ENCODE measurements at regions not wholly inside any gene's neighbourhood (a gene's known extent, or its start where the extent isn't known, plus 50 kb on each side); places are given as distances from the start of the nearest gene placed in this dataset.
A peak's percentile ranks its signal among the peaks of the same experiment; 100 is the strongest.

DNA sequence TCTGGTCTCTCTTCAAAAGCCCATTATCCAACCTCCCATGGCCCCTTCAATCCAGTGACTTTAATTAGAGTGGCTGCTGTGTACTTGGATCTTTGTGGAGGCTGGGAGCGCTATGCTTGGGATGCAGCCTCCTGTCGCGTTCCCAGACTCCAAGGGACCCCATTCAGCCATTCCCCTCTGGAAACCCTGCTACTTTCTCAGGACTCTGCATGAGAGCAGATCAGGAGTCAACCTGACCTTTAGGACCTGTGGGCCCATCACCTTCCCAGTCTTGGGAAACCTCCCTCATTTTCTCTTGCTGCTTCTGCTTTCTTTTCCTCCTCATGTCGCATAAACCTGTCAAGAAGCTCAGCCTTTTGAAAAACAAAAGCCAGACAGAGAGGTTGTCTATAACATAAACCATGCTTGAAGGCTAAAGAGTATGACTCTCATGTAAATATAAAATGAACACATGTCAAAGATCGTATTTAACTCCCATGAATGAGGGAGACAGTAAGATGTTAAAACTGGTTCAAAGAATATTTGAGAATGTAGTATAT, 143.1 kb upstream of the PELI1 start:
- DNase-seq: no peak

DNA sequence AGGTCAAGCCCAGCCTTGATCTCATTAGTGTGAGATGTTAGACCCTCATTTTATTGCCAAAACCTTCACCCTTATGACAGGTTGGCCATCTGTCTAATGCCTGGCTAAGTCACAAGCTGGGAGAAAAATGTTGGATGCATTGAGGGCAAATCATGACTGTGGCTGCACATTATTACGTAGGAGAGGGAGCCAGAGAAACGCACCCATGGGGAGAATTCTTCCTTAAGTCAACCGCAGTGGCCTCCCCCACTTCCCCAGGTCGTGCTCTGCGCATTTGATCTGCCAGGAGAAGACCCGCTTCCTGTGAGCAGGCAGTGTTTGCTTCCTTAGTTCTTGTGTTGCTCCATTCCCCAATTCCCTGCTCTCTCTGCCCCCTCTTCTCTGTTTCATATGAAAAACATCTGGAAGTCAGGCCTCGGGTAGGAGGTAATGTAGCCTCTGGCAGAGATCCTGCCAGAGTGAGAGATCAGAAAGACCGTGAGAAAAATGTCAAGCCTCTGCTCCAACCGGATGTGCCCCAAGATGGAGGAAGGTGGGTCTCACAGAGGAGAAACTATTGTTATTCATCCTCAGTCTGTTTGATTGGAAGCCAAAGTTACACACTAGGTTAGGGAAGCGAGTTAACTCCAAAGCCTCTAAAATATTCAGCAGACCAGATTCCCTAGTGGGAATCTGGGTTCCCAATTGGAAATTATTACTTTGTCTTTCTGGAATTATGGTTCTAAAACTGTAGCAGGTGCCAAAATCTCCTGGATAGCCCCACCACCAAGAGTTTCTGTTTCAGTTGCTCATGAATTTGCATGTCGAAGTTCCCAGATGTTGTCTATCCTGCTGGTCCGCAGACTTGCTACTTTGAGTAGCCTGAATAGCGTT, 144.3 kb upstream of the PELI1 start:
- DNase-seq: no peak

DNA sequence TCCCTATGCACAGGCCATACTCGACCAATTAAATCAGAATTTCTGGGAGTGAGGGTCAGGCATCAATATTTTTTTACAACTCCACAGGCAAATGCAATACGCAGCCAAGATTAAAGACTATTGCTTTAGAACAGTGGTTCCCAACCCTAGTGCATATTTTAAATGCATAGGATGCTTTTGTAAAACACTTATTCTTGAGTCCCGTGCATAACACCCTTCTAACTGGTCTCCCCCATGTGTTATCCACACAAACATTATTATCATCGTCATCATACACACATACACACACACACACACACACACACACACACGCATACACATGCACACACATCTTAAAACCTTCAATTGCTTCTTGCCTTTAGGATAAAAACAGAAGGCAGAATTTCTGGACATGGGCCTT, 145.0 kb upstream of the PELI1 start:
- no peak for DNase-seq

DNA sequence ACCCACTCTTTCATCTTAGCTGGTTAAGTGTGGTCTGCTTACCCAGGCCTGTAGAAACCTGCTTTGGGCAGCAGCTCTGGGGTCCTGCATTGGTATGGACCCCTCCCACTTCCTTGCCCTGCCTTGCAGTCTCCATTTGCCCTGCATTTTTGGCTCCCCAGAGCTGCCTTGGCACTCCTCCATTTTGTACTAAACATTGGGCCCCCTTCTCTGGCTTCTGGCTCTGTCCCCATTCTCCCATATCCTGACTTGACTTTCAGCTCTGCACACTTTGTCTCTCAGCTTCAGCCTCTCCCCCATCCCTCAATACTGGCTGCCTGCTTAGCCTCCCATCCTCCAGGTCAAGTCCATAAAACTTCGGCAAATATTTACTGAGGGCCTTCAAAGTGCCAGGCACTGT, 145.5 kb upstream of the PELI1 start:
- no peak for DNase-seq

DNA sequence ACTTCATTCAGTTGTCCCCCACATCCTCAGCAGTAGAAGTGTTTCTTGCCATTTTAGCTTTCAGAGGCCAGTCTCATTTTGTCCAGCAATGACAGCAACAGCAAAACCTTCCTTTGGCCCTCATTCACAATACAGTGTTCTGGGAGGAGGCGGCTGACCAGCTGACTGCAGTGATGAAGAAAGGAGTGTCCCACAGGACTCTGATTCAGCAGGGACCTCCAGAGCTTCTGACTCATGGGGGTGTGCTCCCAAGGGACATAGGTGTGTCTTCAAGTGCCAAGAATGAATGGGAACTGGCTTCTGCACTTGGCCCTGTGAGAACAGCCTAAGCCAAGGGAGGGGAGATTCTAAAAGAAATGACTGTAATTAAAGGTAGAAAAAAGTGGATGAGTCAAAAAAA, 147.0 kb upstream of the PELI1 start:
- no peak for DNase-seq

DNA sequence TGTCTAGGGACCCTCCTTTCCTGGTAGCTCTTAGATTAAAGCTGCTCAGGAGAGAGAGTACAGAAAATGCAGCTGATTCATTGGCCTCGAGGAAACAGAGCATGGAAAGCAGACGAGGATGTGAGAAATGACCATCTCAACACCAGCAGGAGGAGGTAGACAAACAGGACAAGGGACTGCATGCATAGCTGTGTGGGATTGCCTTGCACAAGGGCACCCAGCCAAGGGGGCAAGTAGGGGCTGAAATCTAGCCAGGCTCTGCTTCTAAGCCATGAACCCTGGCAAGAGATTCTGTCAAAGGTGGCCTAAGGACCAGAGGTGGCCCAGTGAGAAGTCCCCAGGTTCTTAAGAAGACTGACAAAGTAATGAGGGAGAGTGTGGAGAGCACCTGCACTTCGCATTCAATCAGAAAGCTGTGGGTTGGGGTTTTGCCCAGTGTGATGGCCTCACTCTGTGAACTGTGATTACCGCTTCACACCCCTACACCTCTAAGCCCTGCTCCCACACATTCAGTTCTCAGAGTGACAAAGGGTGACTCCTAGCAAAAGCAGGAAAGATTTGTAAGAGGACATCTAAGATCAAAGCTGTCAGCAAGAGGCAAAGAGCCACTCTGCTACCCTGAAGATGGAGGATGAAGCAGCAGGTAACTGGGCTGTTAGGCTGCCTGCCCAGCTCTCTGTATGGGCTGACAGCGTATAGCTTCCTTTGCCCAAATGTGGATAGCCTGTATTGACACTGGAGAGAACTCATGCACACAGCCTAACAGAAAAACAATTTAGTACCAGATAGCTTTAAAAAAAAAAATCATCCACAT, 151.3 kb upstream of the PELI1 start:
- no peak for DNase-seq

DNA sequence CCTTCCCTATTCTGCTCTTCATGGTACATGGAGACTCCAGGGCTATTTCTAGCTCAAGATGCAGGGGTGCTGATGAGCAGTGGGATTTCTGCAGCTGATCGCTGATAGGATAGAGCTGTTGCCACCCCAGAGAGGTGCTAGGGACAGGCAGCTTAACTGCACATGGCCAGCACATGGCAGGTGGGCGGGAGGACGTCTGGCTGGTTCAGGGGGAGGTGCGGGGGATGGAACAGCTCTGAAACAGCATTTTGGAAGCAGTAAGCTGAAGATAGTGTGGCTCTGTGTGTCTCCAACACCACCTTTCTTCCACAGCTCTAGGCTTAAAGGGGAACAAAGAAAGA, 151.9 kb upstream of the PELI1 start:
- DNase-seq: peak; percentile 36

DNA sequence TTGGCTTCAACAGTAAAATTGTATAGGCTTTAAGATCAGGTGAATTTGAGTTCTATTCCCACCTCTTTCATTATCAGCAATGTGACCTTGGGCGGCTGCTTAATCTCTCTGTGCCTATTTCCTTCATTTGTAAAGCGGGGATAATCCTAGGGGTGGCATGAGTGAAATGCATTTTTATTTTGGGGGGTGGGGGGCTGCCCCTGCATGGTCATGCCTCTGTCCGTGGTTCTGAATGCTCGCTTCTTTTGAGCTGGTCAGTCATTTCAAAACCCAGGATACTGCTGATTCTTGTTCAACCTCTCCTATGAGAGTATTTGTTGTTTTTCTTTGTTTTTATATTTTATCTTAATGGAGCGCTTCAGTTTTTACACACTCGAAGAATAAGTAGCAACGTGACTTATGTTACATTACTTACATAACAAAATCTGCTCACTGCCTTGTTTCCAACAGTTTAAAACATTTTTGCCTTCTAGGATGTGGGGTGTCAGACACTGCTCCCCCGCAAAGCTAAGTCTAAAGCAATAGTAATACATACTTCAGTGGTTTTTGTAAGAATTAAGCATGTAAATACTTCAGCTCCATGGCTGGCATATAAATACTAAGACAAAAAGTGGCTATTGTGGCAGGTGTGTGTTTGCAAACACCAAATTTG, 152.6 kb upstream of the PELI1 start:
- DNase-seq: no peak

DNA sequence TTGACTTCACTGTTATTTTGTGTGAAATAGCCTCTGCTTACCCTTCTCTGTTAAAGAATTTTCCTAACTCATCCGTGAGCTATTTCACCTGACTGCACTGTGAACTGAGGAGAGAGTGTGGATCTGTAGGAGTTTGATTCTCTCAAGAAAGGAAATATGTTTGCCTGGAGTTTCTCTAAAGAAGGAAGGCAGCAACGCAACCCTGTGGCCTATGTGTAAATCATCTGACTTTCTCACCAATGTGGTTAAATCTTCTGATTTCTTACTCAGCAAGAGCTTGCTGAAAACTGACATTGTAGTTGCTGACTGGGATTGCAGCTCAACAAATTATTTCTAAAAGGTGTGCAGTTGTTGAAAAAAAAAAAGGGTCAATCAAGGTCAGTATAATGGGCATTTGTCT, 153.9 kb upstream of the PELI1 start:
- DNase-seq: no peak

DNA sequence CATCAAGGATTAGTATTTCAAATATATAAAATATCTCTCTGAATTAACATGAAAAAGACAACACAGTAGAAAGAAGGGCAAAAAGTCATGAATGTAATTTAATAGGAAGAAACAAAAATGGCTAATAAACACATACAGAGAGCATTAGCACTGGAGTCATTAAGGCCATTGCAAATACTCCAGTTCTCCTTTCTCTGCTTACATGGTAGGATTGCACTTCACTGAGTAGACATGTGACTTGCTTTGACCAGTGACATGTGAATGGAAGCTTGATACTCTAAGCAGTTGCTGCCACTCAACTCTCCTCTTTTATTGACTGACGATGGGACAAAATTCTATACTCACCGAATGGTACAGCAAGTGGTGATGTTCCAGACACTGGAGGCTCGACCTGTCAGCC, 153.9 kb upstream of the LGALSL start:
- no peak for DNase-seq

DNA sequence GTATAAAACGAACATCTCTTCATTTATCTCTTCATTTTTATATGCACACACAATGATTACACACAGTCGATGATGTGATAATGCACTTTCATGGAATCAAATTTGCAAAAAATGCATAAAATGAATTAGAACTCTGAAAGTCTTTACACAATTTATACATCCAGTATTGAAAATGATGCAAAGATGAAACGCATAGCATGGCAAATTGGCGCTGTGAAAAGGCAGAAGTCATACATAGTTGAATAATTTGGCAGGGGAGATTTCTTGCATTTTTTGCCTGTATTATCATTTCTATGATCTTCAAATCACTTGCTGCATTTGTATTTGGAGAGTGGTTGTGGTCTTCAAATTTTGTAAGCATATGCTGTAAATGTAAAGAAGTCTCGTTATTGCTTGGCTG, 150.7 kb upstream of the LGALSL start:
- no peak for DNase-seq

DNA sequence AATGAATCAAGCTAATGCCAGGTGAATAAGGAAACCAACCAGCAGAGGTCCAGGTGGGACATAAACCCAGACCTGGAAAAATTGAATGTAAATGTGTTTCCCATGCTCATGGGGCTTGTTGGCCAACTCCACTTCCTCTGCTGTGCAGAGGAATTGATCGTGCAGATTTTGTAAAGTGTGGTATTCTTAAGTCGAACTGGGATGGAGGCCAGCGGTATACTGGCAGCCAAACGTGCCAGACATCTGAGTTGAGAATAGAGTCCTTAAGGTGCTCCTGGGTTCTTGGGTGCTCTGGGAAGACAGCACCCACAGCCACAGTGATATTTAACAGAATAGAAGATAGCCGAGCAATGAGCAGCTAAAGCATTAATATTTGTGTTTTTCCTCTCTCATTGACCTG, 146.5 kb upstream of the LGALSL start:
- no peak for DNase-seq

DNA sequence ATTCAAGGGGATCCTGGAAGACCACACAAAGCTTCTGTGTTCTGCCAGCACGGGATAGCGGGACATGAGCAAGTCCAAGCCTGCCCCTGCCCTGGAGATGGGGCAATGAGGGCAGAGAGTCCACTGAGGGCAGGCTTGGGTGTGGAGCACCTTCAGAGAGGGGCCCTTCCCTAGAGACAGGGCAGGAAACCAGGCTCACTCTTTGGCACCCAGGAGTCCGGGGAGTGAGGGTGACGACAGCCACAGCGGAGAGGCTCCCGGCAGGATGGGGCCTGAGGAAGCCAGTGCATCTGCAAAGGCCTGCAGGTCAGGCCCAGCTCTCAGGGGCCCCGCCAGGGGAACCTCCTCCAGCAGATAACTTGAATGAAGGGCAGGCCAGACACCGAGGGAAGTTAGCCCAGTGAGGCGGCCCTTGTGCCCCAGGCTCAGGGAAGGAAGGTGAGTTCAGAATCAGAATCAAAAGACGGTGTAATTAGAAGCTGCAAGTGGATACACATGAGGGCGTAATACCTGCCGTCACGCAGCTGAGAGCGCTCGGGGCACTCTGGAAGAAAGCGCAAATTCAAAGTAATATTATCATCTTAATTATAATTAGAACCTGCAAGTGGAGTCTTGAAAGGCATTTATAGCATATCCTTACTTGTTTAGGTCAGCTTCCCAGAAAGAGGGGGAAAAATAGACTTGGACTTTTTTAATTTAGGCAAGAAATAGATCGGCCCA, 142.6 kb upstream of the LGALSL start:
- no peak for DNase-seq

DNA sequence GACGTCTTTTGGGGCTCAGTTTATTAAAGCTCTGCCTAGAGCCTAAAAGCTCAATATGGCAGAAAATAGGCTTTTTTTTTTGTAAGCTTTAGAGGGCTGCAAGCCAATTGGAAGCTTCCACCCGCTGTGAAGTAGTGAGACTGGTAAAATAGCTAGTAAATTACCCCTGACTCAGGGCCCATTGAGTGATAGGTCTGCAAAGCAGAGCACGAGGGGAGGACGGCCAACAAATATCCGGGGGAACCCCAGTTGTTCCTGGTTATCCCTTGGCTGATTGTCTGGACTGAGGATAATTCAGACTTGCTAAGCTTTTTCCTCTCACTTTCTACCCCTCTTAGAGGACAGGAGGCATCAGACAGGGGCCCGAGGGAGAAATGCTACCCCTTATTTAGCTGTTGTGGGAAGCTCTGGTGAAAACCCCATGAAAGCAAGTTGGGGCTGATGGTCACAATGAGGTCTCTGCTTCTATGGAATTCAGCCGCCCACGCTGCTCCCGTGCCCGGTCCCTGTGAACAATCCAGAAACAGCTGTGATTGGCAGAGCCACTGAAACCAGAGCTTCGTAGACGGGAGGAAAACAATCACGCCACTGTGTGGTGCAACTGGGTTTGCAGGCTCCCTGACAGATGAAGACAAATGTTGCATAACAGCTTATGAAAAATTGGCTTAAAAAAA, 141.9 kb upstream of the LGALSL start:
- no peak for DNase-seq

DNA sequence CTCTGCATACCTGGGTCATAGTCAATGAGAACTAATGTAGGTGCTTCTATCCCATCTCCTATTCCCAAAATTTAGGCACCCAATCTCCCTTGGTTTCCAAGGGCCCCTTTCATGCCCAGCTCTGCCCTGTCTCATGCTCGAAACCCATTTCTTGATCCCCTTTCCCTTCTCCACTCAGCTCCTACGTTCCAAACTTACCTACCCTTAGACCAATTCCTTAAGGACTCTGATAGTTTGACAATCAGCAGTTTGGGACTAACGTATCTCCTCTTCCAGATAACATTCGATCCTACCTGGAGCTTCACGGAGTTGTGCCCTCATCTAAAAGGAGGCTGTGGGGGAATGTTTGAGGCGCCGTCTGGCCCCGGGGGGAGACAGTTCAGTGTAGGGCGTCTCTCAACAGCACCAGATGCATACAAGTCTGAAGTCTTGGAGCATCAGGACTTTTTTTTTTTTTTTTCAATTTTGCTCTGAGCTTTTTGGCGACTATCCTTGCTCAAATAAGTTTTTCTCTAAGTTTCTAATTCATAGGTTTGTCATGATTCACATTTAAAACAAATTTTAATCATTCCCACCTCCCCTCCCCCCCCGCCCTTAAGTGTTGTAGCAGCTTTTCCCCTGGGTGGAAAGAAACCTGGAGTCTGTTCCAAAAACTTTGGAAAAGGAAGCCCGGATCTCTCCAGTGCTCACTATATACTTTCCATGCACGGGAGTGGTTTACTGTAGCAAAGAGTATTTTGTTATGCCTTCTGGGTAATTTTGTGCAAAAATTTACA, 141.2 kb upstream of the LGALSL start:
- no peak for DNase-seq

DNA sequence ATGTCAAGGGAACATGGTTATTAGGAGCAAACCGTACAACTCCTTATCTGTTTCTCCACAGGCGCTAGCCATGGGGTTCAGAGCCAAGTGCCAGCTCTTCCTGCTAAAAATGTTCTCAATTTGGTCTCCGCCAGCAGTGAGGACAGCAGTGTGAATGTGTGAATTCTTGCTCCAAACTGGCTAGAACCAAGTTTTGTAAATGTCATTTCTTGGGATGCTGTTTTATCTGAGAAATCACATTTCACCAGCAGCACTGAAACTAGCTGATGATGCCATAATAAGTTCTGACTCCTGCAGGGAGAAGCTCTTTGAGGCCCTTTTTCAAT, 140.6 kb upstream of the LGALSL start:
- DNase-seq: no peak

DNA sequence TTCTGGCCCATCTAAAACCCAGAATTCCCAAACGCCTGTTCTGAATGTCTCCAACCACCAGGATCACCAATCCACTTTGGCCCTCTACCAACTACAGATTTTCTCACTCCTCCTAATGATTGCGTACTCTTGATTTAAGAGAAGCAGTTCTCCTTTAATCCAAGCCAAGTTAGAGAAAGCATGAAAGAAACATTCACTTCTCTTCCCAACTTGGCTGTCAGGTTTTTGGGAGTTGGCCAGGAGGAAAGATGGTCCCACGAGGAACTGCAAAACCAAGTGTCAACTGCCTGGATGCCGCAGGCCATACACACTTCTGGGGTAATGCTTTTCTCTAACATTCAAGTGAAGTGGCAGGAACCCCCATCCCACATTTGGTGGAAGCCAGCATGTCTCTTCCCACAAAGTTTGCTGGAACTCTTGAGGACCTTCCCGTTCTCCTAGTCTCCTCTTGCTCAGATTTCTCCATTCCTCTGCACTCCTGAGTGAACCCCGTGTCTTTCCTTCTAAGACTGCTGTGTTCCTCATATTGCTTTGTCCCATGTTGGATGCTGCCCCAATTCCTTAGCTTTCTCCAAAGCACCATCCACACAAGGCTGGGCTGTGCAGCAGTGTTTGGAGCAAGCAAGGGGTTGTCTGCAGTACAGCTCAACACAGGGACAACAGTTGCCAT, 138.5 kb upstream of the LGALSL start:
- no peak for DNase-seq

DNA sequence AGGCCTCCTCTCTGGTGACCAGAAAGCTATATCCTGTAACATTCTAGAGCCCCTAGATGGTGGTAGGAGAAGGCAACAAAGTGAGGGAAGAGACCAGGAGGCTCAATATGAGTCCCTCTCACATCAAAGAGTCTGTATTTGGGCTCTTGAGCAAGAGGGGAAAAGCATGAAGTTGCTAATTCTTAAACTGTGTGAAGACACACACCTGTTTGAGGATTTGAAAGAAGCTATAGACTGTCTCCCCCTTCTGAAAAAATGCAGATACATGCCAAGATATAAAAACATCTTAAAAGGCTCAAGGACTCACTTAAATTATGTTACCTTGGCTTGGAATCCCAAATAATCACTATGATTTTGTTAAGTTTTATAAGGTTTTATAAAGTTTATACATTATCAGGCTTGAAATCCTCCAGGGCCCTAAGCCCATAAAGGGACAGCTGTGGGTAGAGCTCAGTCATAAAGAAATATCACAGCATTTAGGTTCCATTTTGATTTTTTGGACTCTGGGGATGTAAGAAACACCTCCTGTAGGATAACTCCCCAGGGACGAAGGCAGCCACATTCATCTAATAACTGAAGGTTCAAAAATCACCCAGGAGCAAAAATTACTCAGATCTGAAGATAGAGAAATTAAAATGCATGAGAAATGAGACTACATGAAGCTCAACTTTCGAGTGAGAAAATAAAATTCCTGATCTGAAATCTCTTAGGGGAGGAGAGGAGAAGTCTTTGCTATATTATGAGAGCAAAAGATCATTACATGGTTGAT, 136.1 kb upstream of the LGALSL start:
- DNase-seq: no peak

DNA sequence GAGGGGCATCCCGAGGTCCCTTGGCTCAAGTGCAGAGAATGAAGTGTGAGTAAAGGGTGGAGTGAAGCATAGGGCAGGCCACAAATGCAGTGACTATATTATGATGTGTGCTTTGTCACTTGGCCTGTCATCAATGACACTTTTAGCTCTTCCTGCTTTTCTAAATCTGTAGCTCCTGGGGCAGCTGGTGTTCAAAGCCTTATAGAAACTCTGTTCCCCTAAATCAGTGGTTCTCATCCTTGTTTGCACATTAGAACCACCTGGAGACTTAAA, 135.6 kb upstream of the LGALSL start:
- DNase-seq: no peak

DNA sequence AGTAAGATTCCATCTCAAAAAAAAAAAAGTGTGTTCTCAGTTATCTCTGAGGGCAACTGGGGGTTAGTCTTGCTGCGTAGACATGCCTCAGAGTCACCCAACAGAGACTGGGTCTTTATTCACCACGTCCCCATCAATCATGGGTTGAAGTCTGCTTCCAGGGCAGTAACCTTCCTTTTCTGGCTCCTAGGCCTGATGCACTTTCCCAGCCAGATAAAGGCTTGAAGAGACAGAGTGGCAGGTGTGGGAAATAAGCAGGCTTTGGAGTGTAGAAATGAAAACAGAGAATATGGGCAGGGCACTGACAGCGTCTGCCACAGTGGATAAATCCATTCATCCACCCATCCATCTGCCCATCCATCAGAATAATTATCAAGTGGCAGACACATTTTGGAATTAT, 134.1 kb upstream of the LGALSL start:
- no peak for DNase-seq

DNA sequence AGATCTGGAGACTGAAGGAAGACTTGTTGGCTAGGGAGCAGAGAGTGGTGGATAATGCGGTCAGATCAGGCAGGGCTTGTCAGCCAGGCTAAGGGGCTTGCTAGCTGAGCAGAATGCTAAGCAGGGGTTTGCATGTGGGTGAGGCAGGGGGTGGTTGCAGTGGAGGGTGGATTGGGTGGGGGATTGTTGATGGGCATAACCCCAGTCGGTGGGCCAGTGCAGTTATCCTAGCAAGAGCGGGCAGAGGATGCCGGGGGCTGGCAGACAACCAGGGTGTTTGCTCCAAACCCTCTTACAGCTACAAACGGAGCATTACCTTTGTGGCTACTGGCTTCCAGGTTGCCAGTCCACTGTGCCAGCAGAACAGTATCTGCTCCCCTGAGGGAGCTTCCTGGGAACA, 131.5 kb upstream of the LGALSL start:
- no peak for DNase-seq
